ENCODE measurements at regions not wholly inside any gene's neighbourhood (a gene's known extent, or its start where the extent isn't known, plus 50 kb on each side); places are given as distances from the start of the nearest gene placed in this dataset.

DNA sequence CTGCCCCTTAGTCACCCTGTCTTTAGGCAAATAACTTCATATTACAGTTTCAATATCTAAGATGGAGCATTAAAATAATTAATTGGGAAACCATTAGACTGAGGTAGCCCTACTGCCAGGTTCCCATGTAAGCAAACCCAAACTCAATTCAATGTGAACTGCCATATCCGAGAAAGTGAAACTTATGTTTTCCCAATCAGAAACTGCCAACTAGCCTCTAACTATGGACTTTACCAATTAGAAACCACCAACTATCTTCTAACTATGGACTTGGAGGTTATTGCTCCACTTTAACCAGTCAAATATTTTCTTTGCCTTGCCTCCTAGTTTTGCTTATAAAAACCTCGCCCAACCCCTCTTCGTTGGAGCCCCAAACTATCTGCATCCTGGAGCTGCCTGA, 218.5 kb downstream of the ENC1 start:
- Mint-ChIP-seq H3K9me3 (no peaks in the 10 kb centered on the region; the same call in 2 of the 3 replicates), H3K27me3 (ENCODE audit: insufficient read depth, low read depth, poor library complexity) (no peaks in the 10 kb centered on the region), H3K36me3 (ENCODE audit: low read depth) (no peaks in the 10 kb centered on the region), H3K27ac (no peak overlapping the region), H3K4me1 (no peaks in the 10 kb centered on the region), H3K4me3 (no peak overlapping the region)
- Histone ChIP-seq H3K4me1 (ENCODE audit: insufficient read depth) (no peaks in the 10 kb centered on the region), H3K4me2 (no peak overlapping the region), H3F3A (replicated peaks; ENCODE audit: low read depth) (no peaks in the 10 kb centered on the region), H3K79me2 (replicated peaks; ENCODE audit: insufficient read depth) (no peaks in the 10 kb centered on the region), H3K36me3 (ENCODE audit: insufficient read depth) (no peaks in the 10 kb centered on the region), H3K27me3 (ENCODE audit: insufficient read depth) (no peaks in the 10 kb centered on the region), H2AFZ (no peak overlapping the region), H3K4me3 (no peak overlapping the region), H3K9me2 (ENCODE audit: insufficient read depth) (peaks cover 4% of the 10 kb centered on the region; the same call in 1 of the 2 replicates), H3K27ac (ENCODE audit: low read depth) (no peak overlapping the region), H4K20me1 (replicated peaks; ENCODE audit: insufficient read depth) (no peaks in the 10 kb centered on the region)
- DNase-seq (ENCODE audit: low spot score) (no peak), ATAC-seq (no peak)
- TF ChIP-seq STAT1 (IDR thresholded peaks at IDR 0.05; ENCODE audit: unreplicated experiment) (no peak), EZH2 (IDR thresholded peaks at IDR 0.05; ENCODE audit: low read depth, unreplicated experiment) (no peak), ZNF331 (CRISPR knock-in tag; IDR thresholded peaks at IDR 0.05; ENCODE audit: low read depth) (no peak), EZH2phosphoT487 (IDR thresholded peaks at IDR 0.05; ENCODE audit: unreplicated experiment) (no peak), CREB1 (CRISPR knock-in tag; IDR thresholded peaks at IDR 0.05; ENCODE audit: low read depth) (no peak), NANOG (IDR thresholded peaks at IDR 0.05; ENCODE audit: borderline replicate concordance) (no peak), POLR2AphosphoS5 (IDR thresholded peaks at IDR 0.05; ENCODE audit: low read depth) (no peak), REST (IDR thresholded peaks at IDR 0.05; ENCODE audit: unreplicated experiment) (no peak), ETS1 (IDR thresholded peaks at IDR 0.05) (no peak), CTCF (conservative IDR thresholded peaks at IDR 0.05; ENCODE audit: low read depth in 2 of 2) (no peak)
- TF ChIP-seq, protein P1, sequence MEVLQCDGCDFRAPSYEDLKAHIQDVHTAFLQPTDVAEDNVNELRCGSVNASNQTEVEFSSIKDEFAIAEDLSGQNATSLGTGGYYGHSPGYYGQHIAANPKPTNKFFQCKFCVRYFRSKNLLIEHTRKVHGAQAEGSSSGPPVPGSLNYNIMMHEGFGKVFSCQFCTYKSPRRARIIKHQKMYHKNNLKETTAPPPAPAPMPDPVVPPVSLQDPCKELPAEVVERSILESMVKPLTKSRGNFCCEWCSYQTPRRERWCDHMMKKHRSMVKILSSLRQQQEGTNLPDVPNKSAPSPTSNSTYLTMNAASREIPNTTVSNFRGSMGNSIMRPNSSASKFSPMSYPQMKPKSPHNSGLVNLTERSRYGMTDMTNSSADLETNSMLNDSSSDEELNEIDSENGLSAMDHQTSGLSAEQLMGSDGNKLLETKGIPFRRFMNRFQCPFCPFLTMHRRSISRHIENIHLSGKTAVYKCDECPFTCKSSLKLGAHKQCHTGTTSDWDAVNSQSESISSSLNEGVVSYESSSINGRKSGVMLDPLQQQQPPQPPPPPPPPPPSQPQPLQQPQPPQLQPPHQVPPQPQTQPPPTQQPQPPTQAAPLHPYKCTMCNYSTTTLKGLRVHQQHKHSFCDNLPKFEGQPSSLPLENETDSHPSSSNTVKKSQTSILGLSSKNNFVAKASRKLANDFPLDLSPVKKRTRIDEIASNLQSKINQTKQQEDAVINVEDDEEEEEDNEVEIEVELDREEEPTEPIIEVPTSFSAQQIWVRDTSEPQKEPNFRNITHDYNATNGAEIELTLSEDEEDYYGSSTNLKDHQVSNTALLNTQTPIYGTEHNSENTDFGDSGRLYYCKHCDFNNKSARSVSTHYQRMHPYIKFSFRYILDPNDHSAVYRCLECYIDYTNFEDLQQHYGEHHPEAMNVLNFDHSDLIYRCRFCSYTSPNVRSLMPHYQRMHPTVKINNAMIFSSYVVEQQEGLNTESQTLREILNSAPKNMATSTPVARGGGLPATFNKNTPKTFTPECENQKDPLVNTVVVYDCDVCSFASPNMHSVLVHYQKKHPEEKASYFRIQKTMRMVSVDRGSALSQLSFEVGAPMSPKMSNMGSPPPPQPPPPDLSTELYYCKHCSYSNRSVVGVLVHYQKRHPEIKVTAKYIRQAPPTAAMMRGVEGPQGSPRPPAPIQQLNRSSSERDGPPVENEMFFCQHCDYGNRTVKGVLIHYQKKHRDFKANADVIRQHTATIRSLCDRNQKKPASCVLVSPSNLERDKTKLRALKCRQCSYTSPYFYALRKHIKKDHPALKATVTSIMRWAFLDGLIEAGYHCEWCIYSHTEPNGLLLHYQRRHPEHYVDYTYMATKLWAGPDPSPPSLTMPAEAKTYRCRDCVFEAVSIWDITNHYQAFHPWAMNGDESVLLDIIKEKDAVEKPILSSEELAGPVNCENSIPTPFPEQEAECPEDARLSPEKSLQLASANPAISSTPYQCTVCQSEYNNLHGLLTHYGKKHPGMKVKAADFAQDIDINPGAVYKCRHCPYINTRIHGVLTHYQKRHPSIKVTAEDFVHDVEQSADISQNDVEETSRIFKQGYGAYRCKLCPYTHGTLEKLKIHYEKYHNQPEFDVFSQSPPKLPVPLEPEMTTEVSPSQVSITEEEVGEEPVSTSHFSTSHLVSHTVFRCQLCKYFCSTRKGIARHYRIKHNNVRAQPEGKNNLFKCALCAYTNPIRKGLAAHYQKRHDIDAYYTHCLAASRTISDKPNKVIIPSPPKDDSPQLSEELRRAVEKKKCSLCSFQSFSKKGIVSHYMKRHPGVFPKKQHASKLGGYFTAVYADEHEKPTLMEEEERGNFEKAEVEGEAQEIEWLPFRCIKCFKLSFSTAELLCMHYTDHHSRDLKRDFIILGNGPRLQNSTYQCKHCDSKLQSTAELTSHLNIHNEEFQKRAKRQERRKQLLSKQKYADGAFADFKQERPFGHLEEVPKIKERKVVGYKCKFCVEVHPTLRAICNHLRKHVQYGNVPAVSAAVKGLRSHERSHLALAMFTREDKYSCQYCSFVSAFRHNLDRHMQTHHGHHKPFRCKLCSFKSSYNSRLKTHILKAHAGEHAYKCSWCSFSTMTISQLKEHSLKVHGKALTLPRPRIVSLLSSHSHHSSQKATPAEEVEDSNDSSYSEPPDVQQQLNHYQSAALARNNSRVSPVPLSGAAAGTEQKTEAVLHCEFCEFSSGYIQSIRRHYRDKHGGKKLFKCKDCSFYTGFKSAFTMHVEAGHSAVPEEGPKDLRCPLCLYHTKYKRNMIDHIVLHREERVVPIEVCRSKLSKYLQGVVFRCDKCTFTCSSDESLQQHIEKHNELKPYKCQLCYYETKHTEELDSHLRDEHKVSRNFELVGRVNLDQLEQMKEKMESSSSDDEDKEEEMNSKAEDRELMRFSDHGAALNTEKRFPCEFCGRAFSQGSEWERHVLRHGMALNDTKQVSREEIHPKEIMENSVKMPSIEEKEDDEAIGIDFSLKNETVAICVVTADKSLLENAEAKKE (CRISPR knock-in tag; IDR thresholded peaks at IDR 0.05) = no peak

Measured in GM23338 (cell line).